Keratinocyte (primary cell): ENCODE measurements at regions not wholly inside any gene's neighbourhood (a gene's known extent, or its start where the extent isn't known, plus 50 kb on each side); places are given as distances from the start of the nearest gene placed in this dataset.

ENCODE experiments used
- DNase-seq: peaks from one replicate; pipeline ENCODE4 v3.0.0-alpha.2; 2011; ENCODE audit warnings: low read depth, missing footprints, low spot score
- FAIRE-seq: peaks from 2 replicates; lab custom pipeline; 2011; peaks lifted over from hg19 to GRCh38; lab: Jason Lieb, UNC
- H2AFZ ChIP-seq: 2 replicates; pipeline ENCODE4 v1.6.0; 2012; ENCODE audit warnings: low read length, control low read depth, inconsistent platforms; ENCODE audit not compliant: control insufficient read depth
- H3K27ac ChIP-seq: 2 replicates; pipeline ENCODE4 v1.5.1; 2011; ENCODE audit warnings: low read length; ENCODE audit not compliant: control insufficient read depth, insufficient read depth
- H3K27me3 ChIP-seq: 3 replicates; pipeline ENCODE4 v1.6.0; 2011; ENCODE audit warnings: low read length; ENCODE audit not compliant: control insufficient read depth, insufficient read depth; ENCODE audit errors: extremely low read depth
- H3K36me3 ChIP-seq, 2 experiments: 2 replicates in 1 of 2; 3 replicates in 1 of 2; pipeline ENCODE4 v1.5.1; 2011; ENCODE audit warnings: low read length in 2 of 2, mild to moderate bottlenecking in 1 of 2; ENCODE audit not compliant: control insufficient read depth in 2 of 2, insufficient read depth in 2 of 2; ENCODE audit errors: extremely low read depth in 1 of 2
- H3K4me1 ChIP-seq: 3 replicates; pipeline ENCODE4 v1.5.1; 2011; ENCODE audit warnings: low read length; ENCODE audit not compliant: control insufficient read depth, insufficient read depth; ENCODE audit errors: extremely low read depth
- H3K4me2 ChIP-seq: 3 replicates; pipeline ENCODE4 v1.6.0; 2011; ENCODE audit warnings: low read depth, low read length; ENCODE audit not compliant: control insufficient read depth, insufficient read depth; ENCODE audit errors: extremely low read depth
- H3K4me3 ChIP-seq, 3 experiments: fragments of 200-600 bp in 1 of 3; sonication (generic) in 1 of 3; 2 replicates in 2 of 3; 3 replicates in 1 of 3; pipeline ENCODE4 v1.5.1; 2011 to 2016; ENCODE audit warnings: low read length in 3 of 3, mild to moderate bottlenecking in 3 of 3, control low read depth in 2 of 3, inconsistent platforms in 1 of 3, low read depth in 1 of 3, mixed read lengths in 1 of 3, mixed run types in 1 of 3, moderate library complexity in 1 of 3; ENCODE audit not compliant: control insufficient read depth in 2 of 3, insufficient read depth in 2 of 3; ENCODE audit errors: extremely low read depth in 1 of 3
- H3K79me2 ChIP-seq: 2 replicates; pipeline ENCODE4 v1.6.0; 2012; ENCODE audit warnings: low read length; ENCODE audit not compliant: control insufficient read depth, insufficient read depth
- H3K9ac ChIP-seq: 3 replicates; pipeline ENCODE4 v1.6.0; 2011; ENCODE audit warnings: low read length; ENCODE audit not compliant: control insufficient read depth, insufficient read depth; ENCODE audit errors: extremely low read depth
- H3K9me1 ChIP-seq: 3 replicates; pipeline ENCODE4 v1.6.0; 2011; ENCODE audit warnings: low read length; ENCODE audit not compliant: control insufficient read depth, insufficient read depth; ENCODE audit errors: extremely low read depth
- H3K9me3 ChIP-seq: 2 replicates; pipeline ENCODE4 v1.5.1; 2012; ENCODE audit warnings: low read depth, low read length; ENCODE audit not compliant: control insufficient read depth
- H4K20me1 ChIP-seq: 3 replicates; pipeline ENCODE4 v1.6.0; 2011; ENCODE audit warnings: low read length; ENCODE audit not compliant: control insufficient read depth, insufficient read depth; ENCODE audit errors: extremely low read depth
- EZH2 ChIP-seq: IDR thresholded peaks from one replicate; pipeline ENCODE4 v1.6.1; 2012; ENCODE audit warnings: inconsistent platforms, mild to moderate bottlenecking, low read length, moderate library complexity
- dilution Hi-C: fragments of 300-500 bp; cut with MboI; formaldehyde crosslinking; loops from one replicate; pipeline ENCODE4 v1.7.0; 2020; ENCODE audit warnings: low sequenced_read_pairs; ENCODE audit not compliant: extremely low pct_ligation_motif_present
- TF ChIP-seq, protein P1 (sequence below), 3 experiments: IDR thresholded peaks in 1 of 3; conservative IDR thresholded peaks in 1 of 3; optimal IDR thresholded peaks in 1 of 3; 2 replicates in 2 of 3; 3 replicates in 1 of 3; pipeline versions ENCODE3 to v1.5.1; 2011; ENCODE audit warnings: low read length in 3 of 3, mild to moderate bottlenecking in 3 of 3, moderate library complexity in 2 of 3, control low read depth in 1 of 3, inconsistent platforms in 1 of 3; ENCODE audit not compliant: insufficient read depth in 2 of 3; ENCODE audit errors: extremely low read depth in 1 of 3

DNA sequence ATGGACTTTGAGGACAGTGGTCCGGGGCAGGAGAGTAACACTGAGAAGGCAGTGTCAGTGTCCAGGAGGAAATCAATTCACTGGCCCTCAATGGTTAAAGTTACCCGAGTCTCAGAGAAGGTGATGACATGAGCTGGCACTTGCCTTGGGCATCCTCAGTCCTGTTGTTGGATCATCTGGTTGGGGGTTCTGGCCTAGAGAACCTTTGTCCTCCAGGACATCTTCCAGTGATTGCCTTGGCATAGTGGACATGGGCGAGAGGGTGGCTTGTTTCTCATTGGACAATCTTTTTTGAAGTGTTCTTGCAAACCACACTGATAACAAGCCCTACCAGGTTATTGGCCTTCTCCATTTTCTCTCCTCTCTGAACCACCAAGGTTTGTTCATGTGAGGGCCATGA lies 83.4 kb upstream of the TERB2 start:
- Histone ChIP-seq H3K27ac (no peak overlapping the region), H3K79me2 (no peaks in the 10 kb centered on the region), H3K4me3 (no peak overlapping the region), H3K4me1 (no peaks in the 10 kb centered on the region), H2AFZ (no peak overlapping the region), H3K36me3 (no peaks in the 10 kb centered on the region), H4K20me1 (no peaks in the 10 kb centered on the region), H3K9ac (no peak overlapping the region), H3K27me3 (no peaks in the 10 kb centered on the region), H3K4me2 (no peak overlapping the region), H3K9me3 (peaks cover 3% of the 10 kb centered on the region), H3K9me1 (no peaks in the 10 kb centered on the region)
- TF ChIP-seq EZH2 = no peak
- TF ChIP-seq, protein P1, sequence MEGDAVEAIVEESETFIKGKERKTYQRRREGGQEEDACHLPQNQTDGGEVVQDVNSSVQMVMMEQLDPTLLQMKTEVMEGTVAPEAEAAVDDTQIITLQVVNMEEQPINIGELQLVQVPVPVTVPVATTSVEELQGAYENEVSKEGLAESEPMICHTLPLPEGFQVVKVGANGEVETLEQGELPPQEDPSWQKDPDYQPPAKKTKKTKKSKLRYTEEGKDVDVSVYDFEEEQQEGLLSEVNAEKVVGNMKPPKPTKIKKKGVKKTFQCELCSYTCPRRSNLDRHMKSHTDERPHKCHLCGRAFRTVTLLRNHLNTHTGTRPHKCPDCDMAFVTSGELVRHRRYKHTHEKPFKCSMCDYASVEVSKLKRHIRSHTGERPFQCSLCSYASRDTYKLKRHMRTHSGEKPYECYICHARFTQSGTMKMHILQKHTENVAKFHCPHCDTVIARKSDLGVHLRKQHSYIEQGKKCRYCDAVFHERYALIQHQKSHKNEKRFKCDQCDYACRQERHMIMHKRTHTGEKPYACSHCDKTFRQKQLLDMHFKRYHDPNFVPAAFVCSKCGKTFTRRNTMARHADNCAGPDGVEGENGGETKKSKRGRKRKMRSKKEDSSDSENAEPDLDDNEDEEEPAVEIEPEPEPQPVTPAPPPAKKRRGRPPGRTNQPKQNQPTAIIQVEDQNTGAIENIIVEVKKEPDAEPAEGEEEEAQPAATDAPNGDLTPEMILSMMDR (optimal IDR thresholded peaks at IDR 0.05 in 1 of 3, IDR thresholded peaks at IDR 0.05 in 1 of 3, conservative IDR thresholded peaks at IDR 0.05 in 1 of 3; ENCODE audit: extremely low read depth in 1 of 3, insufficient read depth in 2 of 3, low read length in 3 of 3) = no peak
- FAIRE-seq (no peak), DNase-seq (no peak)
- dilution Hi-C loops = loop anchor here (25.0 kb wide), 1 partner anchor 89 kb away; the partner anchor contains the start of gene TERB2

- Histone ChIP-seq H3K9me3 (peaks cover 3% of the 10 kb centered on the region), H3K4me2 (no peak overlapping the region), H2AFZ (no peak overlapping the region), H3K27ac (no peak overlapping the region), H3K36me3 (no peaks in the 10 kb centered on the region), H3K9ac (no peak overlapping the region), H3K27me3 (no peaks in the 10 kb centered on the region), H3K4me1 (peaks cover 10% of the 10 kb centered on the region), H3K4me3 (no peak overlapping the region), H3K79me2 (no peaks in the 10 kb centered on the region), H4K20me1 (no peaks in the 10 kb centered on the region), H3K9me1 (no peaks in the 10 kb centered on the region)
- dilution Hi-C loops = no loop called here
- TF ChIP-seq, protein P1 (optimal IDR thresholded peaks at IDR 0.05 in 1 of 3, IDR thresholded peaks at IDR 0.05 in 1 of 3, conservative IDR thresholded peaks at IDR 0.05 in 1 of 3; ENCODE audit: extremely low read depth in 1 of 3, insufficient read depth in 2 of 3, low read length in 3 of 3) = no peak
- TF ChIP-seq EZH2 = no peak
- FAIRE-seq = no peak
- DNase-seq = no peak
Observed at GRCh38 chr15:44879066-44879465, 77.4 kb upstream of the TERB2 start.
